C4-2B (cell line): ENCODE measurements at regions not wholly inside any gene's neighbourhood (a gene's known extent, or its start where the extent isn't known, plus 50 kb on each side); places are given as distances from the start of the nearest gene placed in this dataset.

ENCODE experiments used
- H3K27ac ChIP-seq: fragments of 450-650 bp; 2 replicates; pipeline ENCODE4 v1.5.1; 2017
- ZFX ChIP-seq: fragments of 450-650 bp; IDR thresholded peaks from 2 replicates; pipeline ENCODE4 v1.6.1; 2017
- TF ChIP-seq, protein P1 (sequence below): fragments of 450-650 bp; conservative IDR thresholded peaks from 2 replicates; pipeline ENCODE4 v1.5.1; 2017; ENCODE audit warnings: mild to moderate bottlenecking

DNA sequence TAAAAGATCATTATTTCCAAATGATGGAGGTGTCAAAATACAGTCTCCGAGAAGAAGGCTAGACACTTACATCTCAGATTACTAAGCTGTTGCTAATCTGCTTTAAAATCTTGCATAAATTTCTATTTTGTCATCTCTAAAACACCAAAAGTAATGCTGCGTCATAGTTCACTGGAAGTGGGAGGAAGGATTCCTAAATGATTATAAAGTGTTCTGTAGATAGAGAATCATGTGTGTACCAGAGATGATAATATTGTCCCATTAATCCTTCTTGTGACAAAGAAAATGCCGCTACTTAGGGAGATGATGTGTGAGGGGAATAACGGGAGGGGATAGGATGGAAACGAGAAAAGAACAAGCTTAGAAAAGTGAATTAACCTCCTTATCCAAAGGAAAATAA, 268.6 kb downstream of the JRKL start:
- TF ChIP-seq, protein P1, sequence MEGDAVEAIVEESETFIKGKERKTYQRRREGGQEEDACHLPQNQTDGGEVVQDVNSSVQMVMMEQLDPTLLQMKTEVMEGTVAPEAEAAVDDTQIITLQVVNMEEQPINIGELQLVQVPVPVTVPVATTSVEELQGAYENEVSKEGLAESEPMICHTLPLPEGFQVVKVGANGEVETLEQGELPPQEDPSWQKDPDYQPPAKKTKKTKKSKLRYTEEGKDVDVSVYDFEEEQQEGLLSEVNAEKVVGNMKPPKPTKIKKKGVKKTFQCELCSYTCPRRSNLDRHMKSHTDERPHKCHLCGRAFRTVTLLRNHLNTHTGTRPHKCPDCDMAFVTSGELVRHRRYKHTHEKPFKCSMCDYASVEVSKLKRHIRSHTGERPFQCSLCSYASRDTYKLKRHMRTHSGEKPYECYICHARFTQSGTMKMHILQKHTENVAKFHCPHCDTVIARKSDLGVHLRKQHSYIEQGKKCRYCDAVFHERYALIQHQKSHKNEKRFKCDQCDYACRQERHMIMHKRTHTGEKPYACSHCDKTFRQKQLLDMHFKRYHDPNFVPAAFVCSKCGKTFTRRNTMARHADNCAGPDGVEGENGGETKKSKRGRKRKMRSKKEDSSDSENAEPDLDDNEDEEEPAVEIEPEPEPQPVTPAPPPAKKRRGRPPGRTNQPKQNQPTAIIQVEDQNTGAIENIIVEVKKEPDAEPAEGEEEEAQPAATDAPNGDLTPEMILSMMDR, result no peak
- no peak for TF ChIP-seq ZFX
- no peak overlapping the region for H3K27ac ChIP-seq

DNA sequence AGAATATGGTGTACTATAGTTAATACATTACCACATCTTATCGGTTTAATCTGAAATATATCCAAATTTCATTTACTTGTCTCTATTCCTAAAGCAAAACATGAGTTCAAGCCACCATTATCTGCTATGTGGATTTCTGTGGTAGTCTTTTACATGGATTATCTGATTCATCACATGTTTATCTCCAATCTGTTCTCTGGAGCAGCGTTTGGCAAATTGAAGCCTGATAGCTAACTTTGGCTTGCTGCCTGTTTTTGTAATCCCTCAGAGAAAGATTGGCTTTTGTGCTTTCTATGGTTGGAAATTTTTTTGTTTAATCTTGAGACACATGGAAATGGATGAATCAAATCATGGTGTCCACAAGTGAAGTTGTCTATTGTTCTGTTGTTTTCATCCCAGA, 274.3 kb downstream of the JRKL start:
- TF ChIP-seq, protein P1, result no peak
- TF ChIP-seq ZFX, result no peak
- H3K27ac ChIP-seq, result no peak overlapping the region

DNA sequence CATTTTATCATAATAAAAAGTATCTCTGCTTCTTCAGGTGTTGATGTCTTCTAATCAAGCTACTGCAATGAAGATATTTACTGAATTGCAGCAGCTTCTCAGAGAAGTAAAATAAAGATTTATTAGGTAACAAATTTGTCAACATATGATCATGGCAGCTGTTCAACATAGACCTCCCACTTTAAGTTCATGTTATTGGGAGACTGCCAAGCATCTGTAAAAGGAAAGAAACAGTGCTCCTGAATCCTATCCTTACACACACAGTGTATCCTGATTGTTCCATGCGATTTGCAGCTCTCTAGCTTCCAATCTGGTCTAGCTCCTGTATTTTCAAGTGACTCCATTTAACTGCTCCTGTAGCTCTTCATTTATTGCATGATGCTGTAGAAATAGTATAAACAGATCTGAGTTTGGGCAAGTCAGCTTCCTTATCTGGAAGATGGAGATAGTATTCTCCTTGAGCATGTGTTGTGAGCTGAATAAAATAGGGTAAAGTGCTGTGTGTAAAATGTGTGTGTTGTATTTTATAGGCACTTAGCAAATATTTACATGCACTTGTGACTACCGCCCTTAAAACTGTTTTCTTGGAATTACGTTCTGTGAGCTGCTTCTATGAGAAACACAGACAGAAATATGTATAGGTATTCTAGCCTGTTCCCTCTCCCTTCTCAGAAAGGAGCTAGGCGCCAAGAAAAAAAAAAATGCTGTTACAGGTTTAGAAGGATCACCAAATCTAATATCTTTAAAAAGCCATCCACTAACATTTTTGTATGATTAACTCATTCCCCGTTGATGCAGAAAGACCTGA, 290.6 kb downstream of the JRKL start:
- no peak overlapping the region for H3K27ac ChIP-seq
- no peak for TF ChIP-seq ZFX
- TF ChIP-seq, protein P1, result no peak

DNA sequence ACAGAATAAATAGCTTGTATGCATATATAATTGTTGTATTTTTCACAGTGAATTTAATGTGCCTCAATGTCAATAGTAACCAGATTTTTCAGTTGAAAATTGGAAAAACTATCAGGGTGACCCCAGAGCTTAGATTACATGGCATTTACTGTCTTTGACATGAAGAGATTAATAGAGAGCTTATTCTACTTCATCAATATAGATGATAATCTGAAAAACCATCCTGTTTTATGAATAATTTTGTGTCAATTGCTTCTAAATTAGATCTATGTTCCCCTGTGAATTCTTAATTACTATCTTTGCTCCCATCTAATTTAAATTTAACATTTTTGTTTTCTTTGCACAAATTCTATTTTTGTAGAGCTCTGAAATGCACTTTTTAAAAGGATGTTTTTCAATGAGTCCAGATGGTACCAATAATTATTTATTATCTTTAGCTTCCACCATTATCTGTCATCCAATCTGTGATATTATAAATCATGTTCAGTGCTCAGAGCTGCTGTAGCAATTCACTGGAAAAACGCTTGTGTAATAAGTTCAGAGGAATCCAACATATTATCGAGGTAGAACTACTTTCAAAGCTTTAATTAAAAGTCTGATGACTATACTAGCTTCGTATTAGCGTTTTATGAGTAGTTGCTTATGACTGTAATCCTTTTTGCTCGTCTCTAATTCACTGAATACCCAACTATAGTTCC, 291.4 kb downstream of the JRKL start:
- no peak for TF ChIP-seq ZFX
- TF ChIP-seq, protein P1, result no peak
- H3K27ac ChIP-seq, result no peak overlapping the region

DNA sequence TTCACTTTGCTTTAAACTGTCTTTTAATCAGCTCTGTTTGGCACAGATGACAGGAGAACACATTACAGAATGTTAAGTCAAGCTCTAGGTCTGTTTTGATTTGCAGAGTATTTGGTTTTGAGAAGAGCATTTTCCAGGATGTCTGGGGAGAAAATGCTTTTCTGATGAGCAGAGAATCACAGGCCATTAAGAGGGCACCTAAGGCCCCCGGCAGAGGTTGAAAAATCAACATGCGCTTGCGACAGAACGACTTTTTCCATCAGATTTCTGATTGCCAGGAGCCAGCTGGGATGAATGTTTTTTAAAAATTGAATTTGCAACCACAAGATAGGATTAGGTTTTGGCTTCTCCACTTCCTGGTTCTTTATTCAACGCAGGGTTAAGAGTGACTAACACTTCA, 304.5 kb downstream of the JRKL start:
- no peak overlapping the region for H3K27ac ChIP-seq
- no peak for TF ChIP-seq ZFX
- TF ChIP-seq, protein P1, result no peak

DNA sequence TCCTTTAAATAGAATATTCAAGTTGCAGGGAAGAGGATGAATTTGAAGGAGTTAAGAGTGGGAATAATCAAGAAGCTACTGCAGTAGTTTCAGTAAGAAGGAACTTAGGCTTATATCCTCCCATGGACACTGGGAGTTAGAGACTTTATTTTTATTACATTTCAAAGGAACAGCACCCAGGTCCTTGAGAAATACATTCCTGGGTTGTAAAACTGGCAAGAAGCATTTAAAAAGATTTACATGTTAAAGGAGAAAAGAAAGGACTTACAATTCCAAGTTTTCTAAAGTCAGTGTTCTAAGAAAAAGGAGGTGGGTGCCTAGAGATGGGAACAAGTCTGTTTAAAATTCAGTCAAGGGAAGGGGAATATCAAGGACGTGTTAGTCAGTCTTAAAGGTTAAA, 306.9 kb downstream of the JRKL start:
- TF ChIP-seq, protein P1, result no peak
- no peak for TF ChIP-seq ZFX
- no peak overlapping the region for H3K27ac ChIP-seq

DNA sequence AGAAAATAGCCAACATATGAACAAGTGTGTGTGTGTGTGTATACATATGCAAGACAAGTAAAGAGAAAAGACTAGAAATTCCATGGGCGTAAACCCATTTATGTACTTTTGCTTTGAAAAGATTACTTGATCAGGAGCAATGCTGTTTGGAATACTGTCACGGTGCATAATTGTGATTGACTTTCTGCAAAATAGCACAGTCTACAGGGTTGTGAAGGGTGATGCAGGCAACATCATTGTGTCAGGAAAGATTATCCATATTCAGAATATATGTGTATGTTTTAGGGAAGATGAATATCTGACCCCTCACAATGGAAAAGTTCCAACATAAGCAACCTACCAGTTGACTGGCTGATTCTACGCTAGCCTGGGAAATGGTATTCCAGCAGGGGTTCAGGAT, 307.7 kb downstream of the JRKL start:
- H3K27ac ChIP-seq, result no peak overlapping the region
- no peak for TF ChIP-seq ZFX
- TF ChIP-seq, protein P1, result no peak
